GM12878 (cell line): ENCODE measurements at regions not wholly inside any gene's neighbourhood (a gene's known extent, or its start where the extent isn't known, plus 50 kb on each side); places are given as distances from the start of the nearest gene placed in this dataset.
"Not testable (repeated sequence)": the region's sequence is repeated elsewhere in the genome, so short reads cannot be mapped to it uniquely, and the experiment has no call there.

Source experiments
- ATAC-seq: fragments of 200-7000 bp; cut with Tn5 transposase; 3 replicates; pipeline ENCODE4 v1.9.1; 2020; ENCODE audit warnings: mild to moderate bottlenecking, moderate library complexity
- BruUV-seq: library from RNA; stranded (reverse); fragments of 400-500 nt; replicated peaks from 2 replicates; lab custom pipeline; 2021; lab: Mats Ljungman, UMichigan
- CTCF ChIA-PET: fragments of 300-600 bp; sonication (Branson Sonifier 250); formaldehyde crosslinking; extraction: SDS; loops from one replicate; lab custom pipeline; 2021; ENCODE audit warnings: inconsistent platforms; lab: Yijun Ruan, JAX
- POLR2A ChIA-PET: fragments of 350-600 bp; formaldehyde crosslinking; extraction: SDS; loops from one replicate; lab custom pipeline; 2021; ENCODE audit warnings: inconsistent platforms; lab: Charles Lee
- RAD21 ChIA-PET: fragments of 300-600 bp; sonication (Branson Sonifier 250); formaldehyde crosslinking; loops from one replicate; lab custom pipeline; 2023; ENCODE audit warnings: antibody characterized with exemption; ENCODE audit not compliant: unreplicated experiment; lab: Charles Lee
- SMC1A ChIA-PET: fragments of 300-600 bp; sonication (Branson Sonifier 250); formaldehyde crosslinking; loops from one replicate; lab custom pipeline; 2023; ENCODE audit not compliant: unreplicated experiment, uncharacterized antibody; lab: Charles Lee
- DNase-seq: peaks from one replicate; pipeline ENCODE4 v3.0.0-alpha.2; 2011; ENCODE audit warnings: low read depth, low spot score
- FAIRE-seq: peaks from 3 replicates; lab custom pipeline; 2011; peaks lifted over from hg19 to GRCh38; lab: Jason Lieb, UNC
- H2AFZ ChIP-seq: 2 replicates; pipeline ENCODE4 v1.6.0; 2011; ENCODE audit warnings: low read depth, low read length, control low read depth; ENCODE audit not compliant: control insufficient read depth
- H3K27ac ChIP-seq: 2 replicates; pipeline ENCODE4 v1.5.1; 2011; ENCODE audit warnings: control low read depth; ENCODE audit not compliant: control insufficient read depth, insufficient read depth
- H3K27me3 ChIP-seq, 2 experiments: replicated peaks in 1 of 2; 2 replicates each; pipeline versions ENCODE4 v1.6.0 to v1.6.1; 2011; ENCODE audit warnings: low read length in 1 of 2; ENCODE audit not compliant: control insufficient read depth in 2 of 2, insufficient read depth in 2 of 2
- H3K36me3 ChIP-seq, 2 experiments: 2 replicates each; pipeline ENCODE4 v1.5.1; 2011; ENCODE audit warnings: low read length in 1 of 2; ENCODE audit not compliant: control insufficient read depth in 2 of 2, insufficient read depth in 2 of 2
- H3K4me1 ChIP-seq: 2 replicates; pipeline ENCODE4 v1.6.1; 2011; ENCODE audit warnings: mild to moderate bottlenecking, low read length, moderate library complexity, mixed read lengths; ENCODE audit not compliant: control insufficient read depth, insufficient read depth
- H3K4me2 ChIP-seq: 2 replicates; pipeline ENCODE4 v1.6.0; 2011; ENCODE audit warnings: control low read depth; ENCODE audit not compliant: control insufficient read depth, insufficient read depth
- H3K4me3 ChIP-seq: fragments of 200-600 bp; sonication (generic); 2 replicates; pipeline ENCODE4 v1.5.1; 2016
- H3K79me2 ChIP-seq: 2 replicates; pipeline ENCODE4 v1.6.0; 2011; ENCODE audit warnings: low read length; ENCODE audit not compliant: control insufficient read depth, insufficient read depth
- H3K9ac ChIP-seq: 2 replicates; pipeline ENCODE4 v1.8.0; 2011; ENCODE audit warnings: low read length, control low read depth, mixed read lengths; ENCODE audit not compliant: control insufficient read depth, insufficient read depth
- H3K9me3 ChIP-seq: replicated peaks from 3 replicates; pipeline ENCODE4 v1.5.1; 2011; ENCODE audit warnings: mild to moderate bottlenecking, low read length; ENCODE audit not compliant: control insufficient read depth, insufficient read depth
- H4K20me1 ChIP-seq: 2 replicates; pipeline ENCODE4 v1.6.0; 2011; ENCODE audit not compliant: control insufficient read depth, insufficient read depth
- ATF2 ChIP-seq: IDR thresholded peaks from 2 replicates; pipeline ENCODE4 v1.6.1; 2012; ENCODE audit warnings: low read length, inconsistent platforms
- BCL3 ChIP-seq: IDR thresholded peaks from 2 replicates; pipeline ENCODE4 v1.6.1; 2011; ENCODE audit warnings: borderline replicate concordance, low read depth, mild to moderate bottlenecking, moderate library complexity, low read length; ENCODE audit not compliant: insufficient read depth, poor library complexity, severe bottlenecking
- EED ChIP-seq: sonication (generic); IDR thresholded peaks from 2 replicates; pipeline ENCODE4 v1.6.1; 2016; ENCODE audit warnings: antibody characterized with exemption, low read depth
- JUNB ChIP-seq: IDR thresholded peaks from 2 replicates; pipeline ENCODE4 v1.6.1; 2016; ENCODE audit warnings: antibody characterized with exemption, mild to moderate bottlenecking
- NFIC ChIP-seq: IDR thresholded peaks from 2 replicates; pipeline ENCODE4 v1.6.1; 2012; ENCODE audit warnings: low read depth, mild to moderate bottlenecking, inconsistent platforms, low read length, moderate library complexity
- RAD51 ChIP-seq: fragments of 450-650 bp; IDR thresholded peaks from 2 replicates; pipeline ENCODE4 v1.6.1; 2016; ENCODE audit warnings: moderate library complexity, mild to moderate bottlenecking, inconsistent platforms
- RUNX3 ChIP-seq: IDR thresholded peaks from 2 replicates; pipeline ENCODE4 v1.6.1; 2012; ENCODE audit warnings: low read length, inconsistent platforms
- USF1 ChIP-seq: IDR thresholded peaks from 2 replicates; pipeline ENCODE4 v1.6.1; 2011; ENCODE audit warnings: borderline replicate concordance, low read depth, mild to moderate bottlenecking, moderate library complexity, mixed read lengths, low read length; ENCODE audit not compliant: insufficient read depth; ENCODE audit errors: extremely low read length
- WGBS: methylation state at CpG from one replicate; pipeline ENCODE4 v1.1.6; 2016; ENCODE audit warnings: low lambda C conversion rate; ENCODE audit not compliant: insufficient replicate concordance, insufficient coverage; ENCODE audit errors: missing lambda C conversion rate; 5-methylcytosine and 5-hydroxymethylcytosine counted together
- in situ Hi-C: fragments of 300-500 bp; cut with MboI; formaldehyde crosslinking; loops from 9 replicates; pipeline ENCODE4 v1.14.3; 2018; ENCODE audit warnings: mixed read lengths
- intact Hi-C: fragments of 100-400 bp; cut with micrococcal nuclease; formaldehyde crosslinking; loops from one replicate; pipeline ENCODE4 v1.14.2; 2022; ENCODE audit not compliant: unreplicated experiment

GRCh38 chr16:66020046-66020445 is 346.4 kb upstream of the CDH5 start (continued):
- TF ChIP-seq USF1 (no peak), RAD51 (no peak)

GRCh38 chr16:66019502-66019901 is 347.0 kb upstream of the CDH5 start:
- H3K4me3 ChIP-seq, H3K27ac ChIP-seq, H3K4me2 ChIP-seq, H3K27me3 ChIP-seq, POLR2A ChIA-PET, RAD21 ChIA-PET, CTCF ChIA-PET, DNase-seq, H4K20me1 ChIP-seq, FAIRE-seq, H2AFZ ChIP-seq, ATAC-seq, H3K4me1 ChIP-seq, H3K9me3 ChIP-seq, H3K36me3 ChIP-seq, H3K79me2 ChIP-seq, H3K9ac ChIP-seq, intact Hi-C loops, SMC1A ChIA-PET, BruUV-seq, in situ Hi-C loops: not testable (repeated sequence)
- TF ChIP-seq RUNX3 (peak; percentile 19; the same call in 1 of the 2 replicates), ATF2 (0 out of 2 replicates have a peak, but pooled peaks have one; percentile 20), EED (0 out of 2 replicates have a peak, but pooled peaks have one; percentile 31), JUNB (0 out of 2 replicates have a peak, but pooled peaks have one; percentile 5), NFIC (0 out of 2 replicates have a peak, but pooled peaks have one; percentile 25), BCL3 (peak; percentile 57)
- 0% methylated on average over 3 of the region's 3 CpGs for WGBS
